Naive thymus-derived CD4-positive, alpha-beta T cell (primary cell): ENCODE measurements at regions not wholly inside any gene's neighbourhood (a gene's known extent, or its start where the extent isn't known, plus 50 kb on each side); places are given as distances from the start of the nearest gene placed in this dataset.

Experiments
- ATAC-seq: fragments of 150-1000 bp; cut with Tn5 transposase; 2 replicates; pipeline ENCODE4 v1.10.0; 2021; ENCODE audit warnings: mild to moderate bottlenecking, moderate library complexity
- CTCF ChIA-PET: fragments of 350-600 bp; sonication (Branson Sonifier 250); formaldehyde crosslinking; loops from one replicate; lab custom pipeline; 2021; ENCODE audit warnings: antibody characterized with exemption; lab: Charles Lee
- POLR2A ChIA-PET: fragments of 350-600 bp; sonication (Branson Sonifier 250); formaldehyde crosslinking; loops from one replicate; lab custom pipeline; 2021; ENCODE audit warnings: antibody characterized with exemption, inconsistent platforms; lab: Charles Lee
- DNase-seq, 9 donors: peaks; one replicate each; pipeline versions ENCODE4 v3.0.0 to v3.0.0-alpha.2; 2020 to 2022; ENCODE audit warnings: mixed read lengths in 1 of 9
- H3K27ac ChIP-seq: one replicate; pipeline ENCODE4 v1.7.0; 2013; ENCODE audit warnings: mild to moderate bottlenecking, low read depth, low read length, moderate library complexity
- H3K27me3 ChIP-seq, 2 donors: one replicate each; pipeline ENCODE4 v1.7.0; 2013; ENCODE audit warnings: low read length in 2 of 2, mild to moderate bottlenecking in 2 of 2, moderate library complexity in 2 of 2; ENCODE audit not compliant: control insufficient read depth in 2 of 2, insufficient read depth in 2 of 2
- H3K36me3 ChIP-seq, 3 experiments: 1 replicate in 2 of 3; 2 replicates in 1 of 3; pipeline ENCODE4 v1.7.0; 2013; ENCODE audit warnings: low read length in 3 of 3, mild to moderate bottlenecking in 3 of 3, moderate library complexity in 1 of 3; ENCODE audit not compliant: insufficient read depth in 3 of 3, control insufficient read depth in 2 of 3
- H3K4me1 ChIP-seq, 2 donors: one replicate each; pipeline ENCODE4 v1.7.0; 2013; ENCODE audit warnings: low read length in 2 of 2, mild to moderate bottlenecking in 2 of 2, moderate library complexity in 1 of 2; ENCODE audit not compliant: control insufficient read depth in 2 of 2, insufficient read depth in 2 of 2
- H3K4me3 ChIP-seq: 2 replicates; pipeline ENCODE4 v1.7.0; 2013; ENCODE audit warnings: mild to moderate bottlenecking, low read length
- H3K9me3 ChIP-seq, 3 experiments: 1 replicate in 2 of 3; 2 replicates in 1 of 3; pipeline ENCODE4 v1.7.0; 2013; ENCODE audit warnings: low read length in 3 of 3; ENCODE audit not compliant: control insufficient read depth in 2 of 3
- H3K27ac Mint-ChIP-seq, 9 donors: one replicate each; pipeline ENCODE4 v1.8.0; 2020 to 2022; ENCODE audit warnings: mixed read lengths in 9 of 9, mild to moderate bottlenecking in 8 of 9, moderate library complexity in 5 of 9, inconsistent platforms in 2 of 9
- H3K27me3 Mint-ChIP-seq, 5 donors: one replicate each; pipeline ENCODE4 v1.8.0; 2021 to 2022; ENCODE audit warnings: mixed read lengths in 5 of 5, mild to moderate bottlenecking in 1 of 5
- H3K36me3 Mint-ChIP-seq, 5 donors: one replicate each; pipeline ENCODE4 v1.8.0; 2020 to 2022; ENCODE audit warnings: mixed read lengths in 5 of 5, mild to moderate bottlenecking in 3 of 5, inconsistent platforms in 1 of 5
- H3K4me1 Mint-ChIP-seq, 7 donors: one replicate each; pipeline ENCODE4 v1.8.0; 2020 to 2022; ENCODE audit warnings: mixed read lengths in 7 of 7, mild to moderate bottlenecking in 3 of 7, inconsistent platforms in 1 of 7
- H3K4me3 Mint-ChIP-seq, 10 donors: one replicate each; pipeline ENCODE4 v1.8.0; 2020 to 2022; ENCODE audit warnings: mild to moderate bottlenecking in 10 of 10, mixed read lengths in 10 of 10, moderate library complexity in 6 of 10, inconsistent platforms in 2 of 10
- H3K9me3 Mint-ChIP-seq, 11 donors: one replicate each; pipeline ENCODE4 v1.8.0; 2020 to 2022; ENCODE audit warnings: mixed read lengths in 11 of 11, mild to moderate bottlenecking in 4 of 11, inconsistent platforms in 1 of 11, moderate library complexity in 1 of 11
- intact Hi-C, 2 donors: fragments of 100-400 bp; cut with micrococcal nuclease; formaldehyde crosslinking; loops; one replicate each; pipeline ENCODE4 v1.15.1; 2023

DNA sequence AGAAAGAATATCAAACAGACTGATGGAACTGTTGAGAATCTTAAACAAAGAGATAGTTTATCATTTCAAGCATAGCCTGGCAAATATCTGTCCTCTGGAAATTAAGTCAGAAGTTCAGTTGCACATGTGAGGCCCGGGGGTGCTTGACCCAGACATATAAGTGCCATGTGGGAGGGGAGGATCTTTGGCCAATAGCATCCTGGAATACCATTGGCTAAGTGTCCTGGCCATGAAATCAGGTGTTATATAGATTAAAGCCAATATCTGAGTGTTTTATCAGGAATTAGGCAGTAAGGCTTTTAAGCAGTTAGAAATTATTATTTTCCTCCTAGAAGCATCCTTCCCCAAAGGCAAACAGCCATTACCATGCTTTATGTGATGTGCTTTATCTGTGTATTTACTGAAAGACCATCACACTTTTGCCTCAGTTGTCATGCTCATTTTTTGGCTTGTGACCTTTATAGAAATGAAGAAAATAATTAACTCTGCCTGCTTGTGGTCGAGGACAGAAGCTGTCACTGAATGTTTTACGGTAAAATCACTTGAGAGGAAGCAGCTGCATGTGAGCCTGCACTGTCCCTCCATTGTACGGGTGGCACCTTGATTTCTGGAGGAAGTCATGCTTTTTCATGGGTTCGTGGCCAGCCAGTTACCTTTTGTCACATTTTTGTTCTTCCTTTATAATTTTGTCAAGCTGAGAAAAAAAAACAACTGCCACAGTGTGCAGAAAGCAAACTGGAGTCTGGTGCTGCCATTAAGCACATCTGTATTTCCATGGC, 259.9 kb upstream of the FMN2 start:
- Mint-ChIP-seq H3K4me1 (peaks cover 0 to 23% (median 13%) of the 10 kb centered on the region in 7 donors), H3K4me3 (no peak overlapping the region), H3K27me3 (no peaks in the 10 kb centered on the region), H3K27ac (no peak overlapping the region), H3K36me3 (no peaks in the 10 kb centered on the region), H3K9me3 (peaks cover 0 to 1% (median 0%) of the 10 kb centered on the region in 11 donors)
- Histone ChIP-seq H3K27me3 (no peaks in the 10 kb centered on the region), H3K9me3 (no peaks in the 10 kb centered on the region), H3K27ac (no peak overlapping the region), H3K36me3 (no peaks in the 10 kb centered on the region), H3K4me1 (no peaks in the 10 kb centered on the region), H3K4me3 (no peak overlapping the region)
- ATAC-seq (no peak), DNase-seq (no peak)
- ChIA-PET CTCF (no interaction called here), POLR2A (no interaction called here)
- intact Hi-C loops: no loop called here

- no peaks in the 10 kb centered on the region for H3K9me3 ChIP-seq
- no peak overlapping the region for H3K27ac ChIP-seq
- intact Hi-C loops: no loop called here
- H3K4me3 ChIP-seq: no peak overlapping the region
- ChIA-PET CTCF (no interaction called here), POLR2A (no interaction called here)
- Mint-ChIP-seq H3K4me3 (no peak overlapping the region), H3K4me1 (peaks cover 0 to 23% (median 13%) of the 10 kb centered on the region in 7 donors), H3K9me3 (peaks cover 0 to 1% (median 0%) of the 10 kb centered on the region in 11 donors), H3K36me3 (peaks cover 0 to 4% (median 0%) of the 10 kb centered on the region in 5 donors), H3K27me3 (no peaks in the 10 kb centered on the region), H3K27ac (no peak overlapping the region)
- ATAC-seq (no peak), DNase-seq (no peak)
- H3K36me3 ChIP-seq: no peaks in the 10 kb centered on the region
- no peaks in the 10 kb centered on the region for H3K4me1 ChIP-seq
- no peaks in the 10 kb centered on the region for H3K27me3 ChIP-seq
Observed at GRCh38 chr1:239833723-239834122, 258.0 kb upstream of the FMN2 start.

DNA sequence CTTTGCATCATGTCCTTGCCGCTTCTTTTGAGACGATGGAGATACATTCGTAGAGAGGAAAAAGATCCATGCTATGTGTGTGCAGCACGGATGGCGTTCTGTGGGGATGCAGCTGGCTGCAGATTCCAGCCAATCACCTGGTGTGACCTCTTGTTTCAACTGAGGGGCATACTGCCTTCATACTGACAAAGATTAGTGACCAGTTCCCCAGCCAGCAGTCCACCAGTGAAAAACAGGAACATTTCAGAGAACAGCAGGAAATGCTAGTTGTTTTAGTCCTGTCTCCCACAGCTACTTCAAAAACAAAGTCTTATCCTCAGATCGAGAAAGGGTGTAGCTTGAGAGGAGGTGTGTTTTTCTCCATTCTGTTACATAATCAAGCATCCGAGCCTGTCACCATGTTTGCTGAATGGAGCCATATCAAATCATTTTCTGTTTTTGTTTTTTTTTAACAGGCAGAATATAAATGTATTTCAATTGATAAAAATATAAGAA, 255.7 kb upstream of the FMN2 start:
- no peak for ATAC-seq
- no peaks in the 10 kb centered on the region for H3K9me3 ChIP-seq
- H3K27ac ChIP-seq: no peak overlapping the region
- peak overlapping the region in 1 of 10 donors; percentile 43 for H3K4me3 Mint-ChIP-seq
- DNase-seq: no peak
- H3K4me1 Mint-ChIP-seq: peaks cover 0 to 23% (median 13%) of the 10 kb centered on the region in 7 donors
- ChIA-PET POLR2A (no interaction called here), CTCF (no interaction called here)
- no peak overlapping the region for H3K4me3 ChIP-seq
- H3K27ac Mint-ChIP-seq: no peak overlapping the region
- intact Hi-C loops: no loop called here
- no peaks in the 10 kb centered on the region for H3K27me3 Mint-ChIP-seq
- no peaks in the 10 kb centered on the region for H3K27me3 ChIP-seq
- peaks cover 0 to 2% (median 0%) of the 10 kb centered on the region in 11 donors for H3K9me3 Mint-ChIP-seq
- peaks cover 0 to 4% (median 0%) of the 10 kb centered on the region in 5 donors for H3K36me3 Mint-ChIP-seq
- H3K36me3 ChIP-seq: no peaks in the 10 kb centered on the region
- no peaks in the 10 kb centered on the region for H3K4me1 ChIP-seq

- intact Hi-C loops: no loop called here
- H3K27ac Mint-ChIP-seq: no peak overlapping the region
Observed at GRCh38 chr1:239840336-239840735, 251.3 kb upstream of the FMN2 start.

DNA sequence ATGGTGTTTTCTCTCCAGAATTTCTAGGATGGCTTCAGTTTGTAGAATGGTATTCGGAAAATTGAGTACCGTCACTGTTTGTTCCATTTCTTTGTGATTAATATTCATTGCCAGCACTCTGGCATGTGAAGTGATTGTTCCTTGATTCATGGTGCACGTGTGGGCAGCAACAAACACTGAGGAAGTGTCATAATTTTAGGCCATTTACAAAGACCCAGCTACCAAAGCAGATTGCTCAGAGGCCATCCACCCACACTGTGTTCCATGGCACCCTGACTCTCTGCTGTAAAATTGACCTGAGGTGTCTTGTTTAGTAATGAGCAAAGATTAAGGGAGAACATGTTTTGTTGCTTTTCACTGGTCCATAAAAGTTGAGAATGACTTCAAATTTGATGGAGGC, 250.9 kb upstream of the FMN2 start:
- Mint-ChIP-seq H3K9me3 (peaks cover 0 to 3% (median 0%) of the 10 kb centered on the region in 11 donors), H3K4me1 (peaks cover 0 to 7% (median 0%) of the 10 kb centered on the region in 7 donors), H3K27ac (no peak overlapping the region), H3K36me3 (peaks cover 0 to 8% (median 0%) of the 10 kb centered on the region in 5 donors), H3K4me3 (no peak overlapping the region), H3K27me3 (no peaks in the 10 kb centered on the region)
- no peaks in the 10 kb centered on the region for H3K27me3 ChIP-seq
- ChIA-PET CTCF (no interaction called here), POLR2A (no interaction called here)
- H3K4me1 ChIP-seq: no peaks in the 10 kb centered on the region
- ATAC-seq (no peak), DNase-seq (no peak)
- H3K36me3 ChIP-seq: no peaks in the 10 kb centered on the region
- H3K27ac ChIP-seq: no peak overlapping the region
- no peaks in the 10 kb centered on the region for H3K9me3 ChIP-seq
- H3K4me3 ChIP-seq: no peak overlapping the region
- intact Hi-C loops: no loop called here

More at GRCh38 chr1:239840336-239840735, 251.3 kb upstream of the FMN2 start:
- no peak for ATAC-seq
- Histone ChIP-seq H3K9me3 (no peaks in the 10 kb centered on the region), H3K4me1 (no peaks in the 10 kb centered on the region), H3K27me3 (no peaks in the 10 kb centered on the region), H3K27ac (no peak overlapping the region), H3K4me3 (no peak overlapping the region), H3K36me3 (no peaks in the 10 kb centered on the region)
- Mint-ChIP-seq H3K27me3 (no peaks in the 10 kb centered on the region), H3K36me3 (peaks cover 0 to 8% (median 0%) of the 10 kb centered on the region in 5 donors), H3K4me3 (no peak overlapping the region), H3K9me3 (peaks cover 0 to 3% (median 0%) of the 10 kb centered on the region in 11 donors), H3K4me1 (peaks cover 0 to 7% (median 0%) of the 10 kb centered on the region in 7 donors)
- ChIA-PET POLR2A (no interaction called here), CTCF (no interaction called here)
- no peak for DNase-seq

DNA sequence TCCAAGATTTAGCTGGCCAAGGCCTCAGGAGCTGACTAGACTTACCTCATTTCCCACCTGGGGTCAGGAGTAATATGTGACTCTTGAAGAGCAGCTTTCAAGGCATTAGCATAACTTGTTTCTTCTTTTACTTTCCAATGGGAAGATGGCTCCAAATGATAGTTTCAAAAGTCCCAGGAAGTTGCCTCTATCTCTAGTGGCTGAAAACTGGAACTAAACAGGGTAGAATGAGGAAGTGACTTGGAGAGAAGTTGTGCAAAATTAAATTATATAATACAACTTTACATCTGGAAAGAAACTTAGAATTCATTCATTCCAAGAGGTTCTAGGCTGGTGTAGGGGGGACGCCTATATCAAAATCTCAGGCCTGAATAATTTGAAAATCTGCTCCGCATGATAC, 250.1 kb upstream of the FMN2 start:
- Histone ChIP-seq H3K9me3 (no peaks in the 10 kb centered on the region), H3K4me3 (no peak overlapping the region), H3K27me3 (no peaks in the 10 kb centered on the region), H3K36me3 (no peaks in the 10 kb centered on the region), H3K4me1 (no peaks in the 10 kb centered on the region), H3K27ac (no peak overlapping the region)
- no peaks in the 10 kb centered on the region for H3K27me3 Mint-ChIP-seq
- CTCF ChIA-PET: no interaction called here
- DNase-seq (no peak), ATAC-seq (no peak)
- no peak overlapping the region for H3K27ac Mint-ChIP-seq
- peaks cover 0 to 8% (median 0%) of the 10 kb centered on the region in 5 donors for H3K36me3 Mint-ChIP-seq
- H3K4me1 Mint-ChIP-seq: peaks cover 0 to 7% (median 0%) of the 10 kb centered on the region in 7 donors
- no peak overlapping the region for H3K4me3 Mint-ChIP-seq
- peaks cover 0 to 3% (median 0%) of the 10 kb centered on the region in 11 donors for H3K9me3 Mint-ChIP-seq
- intact Hi-C loops: no loop called here
- POLR2A ChIA-PET: no interaction called here

DNA sequence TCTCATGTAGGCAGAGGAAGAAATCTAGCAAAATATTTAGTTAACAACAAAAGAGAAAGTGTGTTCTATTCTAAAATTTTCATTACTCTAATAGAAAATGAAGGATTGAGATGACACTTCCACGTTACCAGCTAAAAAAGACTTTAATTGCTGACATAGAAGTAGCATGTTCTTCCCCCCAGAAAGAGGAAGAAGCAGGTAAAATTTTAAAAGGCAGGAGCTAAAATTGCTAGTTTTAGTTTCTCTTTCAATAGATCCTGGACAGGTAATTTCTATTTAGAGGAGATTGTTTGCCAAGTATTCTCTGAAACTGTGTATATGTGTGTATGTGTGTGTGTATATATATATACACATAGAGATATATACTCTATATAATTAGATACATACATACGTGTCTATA, 248.1 kb upstream of the FMN2 start:
- Mint-ChIP-seq H3K9me3 (peaks cover 0 to 3% (median 0%) of the 10 kb centered on the region in 11 donors), H3K36me3 (peaks cover 0 to 4% (median 0%) of the 10 kb centered on the region in 5 donors), H3K27me3 (no peaks in the 10 kb centered on the region), H3K4me1 (peaks cover 0 to 7% (median 0%) of the 10 kb centered on the region in 7 donors), H3K27ac (no peak overlapping the region), H3K4me3 (no peak overlapping the region)
- H3K27me3 ChIP-seq: no peaks in the 10 kb centered on the region
- H3K27ac ChIP-seq: no peak overlapping the region
- DNase-seq (no peak), ATAC-seq (no peak)
- H3K4me1 ChIP-seq: no peaks in the 10 kb centered on the region
- H3K9me3 ChIP-seq: no peaks in the 10 kb centered on the region
- POLR2A ChIA-PET: no interaction called here
- intact Hi-C loops: no loop called here
- H3K4me3 ChIP-seq: no peak overlapping the region
- H3K36me3 ChIP-seq: no peaks in the 10 kb centered on the region
- CTCF ChIA-PET: no interaction called here
